Right renal pelvis (tissue), 4 donors: ENCODE measurements at regions not wholly inside any gene's neighbourhood (a gene's known extent, or its start where the extent isn't known, plus 50 kb on each side); places are given as distances from the start of the nearest gene placed in this dataset.

Experiments used
- DNase-seq, 4 donors: peaks; one replicate each; pipeline ENCODE4 v3.0.0-alpha.2; 2013; ENCODE audit warnings: low read depth in 4 of 4, low spot score in 3 of 4, missing footprints in 1 of 4

GRCh38 chr4:62209757-62210485, 1009.8 kb downstream of the ADGRL3 start:
- DNase-seq: no peak

GRCh38 chr4:62208921-62209320, 1008.8 kb downstream of the ADGRL3 start:
- no peak for DNase-seq

DNA sequence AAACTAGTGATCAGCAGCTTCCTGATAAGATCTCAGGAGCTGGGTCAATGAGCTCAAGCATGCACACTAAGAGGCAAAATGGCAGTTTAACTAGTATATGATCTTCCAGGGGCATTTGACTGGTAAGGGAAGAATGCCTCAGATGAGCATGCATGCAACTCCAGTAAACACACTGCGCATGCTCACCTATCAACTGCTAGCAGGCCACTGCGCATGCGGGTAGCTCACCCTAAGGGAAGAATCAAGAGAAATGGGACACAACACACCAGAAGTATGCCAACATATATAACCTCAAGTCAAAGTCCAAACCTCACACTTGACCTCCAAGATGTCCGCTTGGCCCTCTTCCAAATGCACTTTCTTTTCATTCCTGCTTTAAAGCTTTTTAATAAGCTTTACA, 1004.0 kb downstream of the ADGRL3 start:
- no peak for DNase-seq

- DNase-seq: no peak
Measured at GRCh38 chr4:62199291-62199810, 999.2 kb downstream of the ADGRL3 start.

DNA sequence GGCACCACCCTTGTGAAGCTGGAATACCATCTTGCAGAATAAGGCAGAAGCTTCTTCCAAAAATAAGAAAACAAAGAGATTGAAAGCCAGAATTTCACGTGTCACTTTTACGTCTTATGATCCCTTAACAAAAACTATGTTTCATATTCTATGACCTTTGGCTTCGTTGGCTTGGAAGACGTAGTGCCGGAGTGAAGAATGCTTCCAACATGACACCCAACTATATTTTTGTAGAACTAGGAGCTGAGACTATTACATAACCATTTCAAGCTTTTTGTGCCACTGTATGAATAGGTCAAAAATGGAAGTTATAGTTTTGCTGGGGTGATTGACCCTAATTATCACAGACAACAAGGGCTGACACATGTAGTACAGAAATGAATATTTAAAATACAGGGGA, 996.2 kb downstream of the ADGRL3 start:
- DNase-seq: no peak

DNA sequence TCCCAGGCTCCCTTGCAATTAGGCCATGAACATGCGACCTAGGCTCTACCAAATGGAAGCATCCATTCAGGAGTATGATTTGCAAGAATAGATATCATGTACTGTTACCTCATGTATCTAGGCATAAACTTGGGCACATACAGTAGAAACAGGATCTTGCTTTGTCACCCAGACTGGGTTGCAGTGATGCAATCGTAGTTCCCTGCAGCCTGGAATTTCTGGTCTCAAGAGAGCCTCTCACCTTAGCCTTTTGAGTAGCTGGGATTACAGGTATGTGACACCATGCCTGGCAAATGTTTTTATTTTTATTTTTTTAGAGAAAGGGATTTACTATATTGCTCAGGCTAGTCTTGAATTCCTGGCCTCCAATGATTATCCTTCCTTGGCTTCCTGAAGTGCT, 994.2 kb downstream of the ADGRL3 start:
- no peak for DNase-seq

GRCh38 chr4:62193761-62194160, 993.6 kb downstream of the ADGRL3 start:
- no peak for DNase-seq

DNA sequence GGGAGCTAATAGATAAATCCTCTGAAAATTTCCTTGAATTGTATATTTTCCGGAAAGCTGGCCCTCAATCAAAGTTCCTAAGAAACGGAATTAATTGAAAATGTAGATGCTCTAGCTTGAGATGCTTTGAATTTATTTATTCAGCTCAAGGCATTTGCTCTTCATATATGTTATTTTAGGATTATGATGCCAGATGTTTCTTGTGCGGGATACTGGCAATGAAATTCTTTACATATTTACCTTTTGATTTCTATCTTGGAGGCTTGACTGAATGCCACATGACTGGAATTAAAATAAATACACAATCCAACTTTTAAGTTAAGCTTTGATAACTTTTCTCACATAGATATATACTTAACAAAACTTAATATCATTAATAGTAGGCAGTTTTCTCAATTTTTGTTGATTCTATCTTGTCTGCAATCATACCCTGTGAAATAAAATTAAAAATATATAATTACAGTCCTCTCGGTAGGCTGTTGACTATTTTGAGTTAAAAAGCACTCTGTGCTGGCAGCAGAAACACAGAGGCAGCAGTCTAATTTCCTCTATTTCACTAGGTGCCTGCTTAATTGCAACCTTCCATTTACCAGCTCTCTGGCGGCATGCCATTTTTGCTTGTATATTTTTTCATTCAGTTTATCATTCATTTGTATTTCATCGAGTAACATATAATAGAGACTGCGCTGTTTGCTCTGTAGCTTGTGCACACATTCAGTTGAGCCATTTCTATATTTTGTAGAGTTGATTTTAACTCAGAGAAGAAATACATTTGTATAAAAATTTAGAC, 991.5 kb downstream of the ADGRL3 start:
- DNase-seq: no peak

DNA sequence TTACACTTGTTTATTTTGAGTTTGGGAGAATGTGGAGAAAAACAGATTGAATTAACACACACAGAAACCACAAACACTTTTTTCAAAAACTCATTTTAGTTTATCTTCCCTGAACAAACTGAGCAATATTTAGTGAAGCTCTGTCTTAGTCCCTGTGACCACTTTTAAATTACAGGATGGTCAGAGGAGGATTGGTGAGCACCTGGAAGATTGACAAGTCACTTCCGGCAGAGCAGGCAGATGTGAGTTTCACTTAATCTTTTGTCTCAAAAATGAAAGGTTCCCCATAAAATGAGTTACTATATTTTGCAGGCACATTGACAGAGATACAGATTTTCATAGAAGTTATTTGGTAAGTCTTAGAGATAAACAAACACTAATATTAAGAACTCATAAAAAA, 970.1 kb downstream of the ADGRL3 start:
- DNase-seq: no peak

GRCh38 chr4:62168681-62169080, 968.6 kb downstream of the ADGRL3 start:
- DNase-seq: no peak

- no peak for DNase-seq
Measured at GRCh38 chr4:62162606-62163005, 962.5 kb downstream of the ADGRL3 start.

GRCh38 chr4:62161446-62161845, 961.3 kb downstream of the ADGRL3 start:
- DNase-seq: no peak

DNA sequence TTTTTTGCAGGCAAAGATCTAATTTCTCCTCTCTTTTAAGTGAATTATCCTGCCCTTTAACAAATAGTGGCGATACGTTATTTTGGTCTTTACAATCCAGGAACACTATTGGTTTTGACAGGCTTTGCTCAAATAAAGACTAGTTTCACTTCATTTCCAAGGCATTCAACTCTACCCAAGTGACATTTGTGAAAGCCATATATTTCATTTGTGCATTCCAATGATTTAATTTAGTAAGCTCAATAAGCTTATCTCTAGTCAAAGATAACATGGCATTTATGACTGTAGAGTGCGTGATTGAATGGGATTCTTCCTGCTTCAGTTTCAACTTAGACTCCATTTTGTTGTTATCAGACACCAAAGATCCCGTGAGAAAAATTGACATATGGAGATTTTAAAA, 959.8 kb downstream of the ADGRL3 start:
- DNase-seq: no peak

GRCh38 chr4:62159306-62159705, 959.2 kb downstream of the ADGRL3 start:
- DNase-seq: no peak

DNA sequence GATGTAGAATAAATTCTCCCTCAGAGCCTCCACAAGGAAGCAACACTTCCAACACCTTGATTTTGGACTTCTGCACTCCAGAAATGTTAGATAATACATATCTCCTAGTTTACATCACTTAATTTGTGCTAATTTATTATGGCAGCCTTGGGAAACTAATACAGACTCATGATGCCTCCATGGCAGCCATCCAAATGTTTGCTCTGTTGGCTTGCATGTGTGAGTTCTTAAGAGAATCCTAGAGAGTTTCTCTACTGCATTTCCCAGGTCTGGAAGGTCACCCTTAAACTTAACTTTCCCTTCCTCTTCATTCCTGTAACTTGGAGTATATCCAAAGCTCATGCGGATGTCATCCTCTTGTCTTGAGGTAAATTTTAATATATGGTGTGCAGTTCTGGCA, 956.1 kb downstream of the ADGRL3 start:
- DNase-seq: no peak

GRCh38 chr4:62145276-62145675, 945.1 kb downstream of the ADGRL3 start:
- DNase-seq: no peak

DNA sequence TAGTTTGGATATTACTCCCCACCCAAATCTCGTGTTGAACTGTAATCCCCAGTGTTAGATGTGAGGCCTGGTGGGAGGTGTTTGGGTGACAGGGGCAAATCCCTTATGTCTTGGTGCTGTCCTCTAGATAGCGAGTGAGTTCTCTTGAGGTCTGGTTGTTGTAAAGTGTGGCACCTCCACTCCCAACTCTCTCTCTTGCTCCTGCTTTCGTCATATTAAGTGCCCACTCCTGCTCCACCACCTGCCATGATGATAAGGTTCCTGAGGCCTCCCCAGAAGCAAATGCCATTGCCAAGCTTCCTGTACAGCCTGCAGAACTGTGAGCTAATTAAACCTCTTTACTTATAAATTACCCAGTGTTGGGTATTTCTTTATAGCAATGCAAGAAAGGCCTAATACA, 944.3 kb downstream of the ADGRL3 start:
- DNase-seq: no peak

- DNase-seq: no peak
Measured at GRCh38 chr4:62135565-62136156, 935.5 kb downstream of the ADGRL3 start.

DNA sequence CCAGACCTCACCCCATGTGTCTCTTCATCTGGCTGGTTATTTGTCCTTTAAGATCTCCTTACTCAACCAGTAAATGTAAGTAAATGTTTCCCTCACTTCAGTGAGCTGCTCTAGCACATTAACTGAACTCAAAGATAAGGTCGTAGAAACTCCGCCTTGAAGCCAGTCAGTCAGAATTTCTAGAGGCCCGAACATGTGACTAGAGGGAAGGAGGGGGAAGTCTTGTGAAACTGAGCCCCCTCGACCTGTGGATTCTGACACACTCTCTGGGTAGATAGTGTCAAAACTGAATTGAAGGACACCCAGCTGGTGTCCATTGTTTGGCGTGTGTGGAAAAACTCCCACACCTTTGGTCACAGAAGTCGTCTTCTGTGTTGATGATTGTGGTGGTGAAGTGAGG, 933.9 kb downstream of the ADGRL3 start:
- DNase-seq: no peak

DNA sequence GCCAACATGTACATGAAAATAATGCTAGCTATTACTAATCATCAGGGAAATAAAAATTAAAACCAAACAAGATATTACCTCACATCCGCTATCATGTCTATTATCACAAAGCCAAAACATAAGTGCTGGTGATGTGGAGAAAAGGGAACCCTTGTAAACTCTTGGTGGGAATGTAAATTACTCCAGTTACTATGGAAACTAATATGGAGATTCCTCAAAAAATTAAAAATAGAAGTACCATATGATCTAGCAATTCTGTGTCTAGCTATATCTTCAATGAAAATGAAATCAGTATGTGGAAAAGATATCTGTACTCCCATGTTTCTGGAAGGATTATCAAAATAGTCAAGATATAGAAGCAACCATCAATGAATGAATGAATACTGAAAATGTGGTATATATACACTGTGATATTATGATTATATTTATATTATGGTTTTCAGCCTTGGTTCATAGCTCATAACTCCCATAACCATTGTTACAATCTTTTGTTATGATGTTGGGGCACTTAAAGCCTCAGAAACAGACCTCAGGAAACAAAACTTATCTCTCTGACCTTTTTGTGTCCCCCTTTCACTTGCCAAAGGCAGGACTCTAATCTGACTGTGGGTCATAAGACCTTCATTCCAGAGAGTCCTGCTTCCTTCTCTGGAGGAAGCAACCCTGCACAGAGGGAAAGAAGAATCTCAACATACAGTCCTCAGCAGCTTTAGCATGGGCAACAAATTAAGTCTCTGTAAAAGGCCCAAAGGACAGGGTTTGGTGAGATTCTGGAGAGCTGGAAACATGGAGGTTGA, 933.2 kb downstream of the ADGRL3 start:
- DNase-seq: no peak

DNA sequence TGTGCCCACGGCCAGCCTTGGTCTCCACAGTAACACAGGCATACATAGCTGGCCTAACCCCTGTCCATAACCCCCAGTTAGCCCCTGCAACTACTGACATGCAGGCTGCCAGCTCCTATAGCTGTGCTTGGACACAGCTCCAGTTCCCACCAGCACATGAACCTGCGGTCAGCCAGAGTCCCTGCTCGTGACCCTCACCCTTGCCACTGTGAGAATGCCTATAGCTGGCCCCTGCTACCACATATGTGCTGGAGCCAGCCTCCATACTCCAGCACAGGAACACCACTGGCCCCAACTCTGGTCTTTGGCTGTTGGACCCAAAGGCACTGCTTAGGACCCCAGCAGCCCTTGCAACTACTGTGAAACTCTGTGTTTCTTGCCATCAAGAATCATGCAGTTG, 930.9 kb downstream of the ADGRL3 start:
- no peak for DNase-seq
